Sigmoid colon (tissue), 4 donors: ENCODE measurements at regions not wholly inside any gene's neighbourhood (a gene's known extent, or its start where the extent isn't known, plus 50 kb on each side); places are given as distances from the start of the nearest gene placed in this dataset.

Experiments
- EP300 ChIP-seq, 4 donors: sonication (generic); formaldehyde crosslinking; IDR thresholded peaks; one replicate each; pipeline ENCODE4 v1.6.1; 2017; ENCODE audit warnings: antibody characterized with exemption in 4 of 4
- TF ChIP-seq, protein P1 (sequence below), 4 experiments: fragments of 450-650 bp in 3 of 4; fragments of 200-600 bp in 1 of 4; IDR thresholded peaks; one replicate each; pipeline ENCODE4 v1.5.1; 2016 to 2019; ENCODE audit warnings: antibody characterized with exemption in 4 of 4, mild to moderate bottlenecking in 3 of 4, moderate library complexity in 2 of 4

DNA sequence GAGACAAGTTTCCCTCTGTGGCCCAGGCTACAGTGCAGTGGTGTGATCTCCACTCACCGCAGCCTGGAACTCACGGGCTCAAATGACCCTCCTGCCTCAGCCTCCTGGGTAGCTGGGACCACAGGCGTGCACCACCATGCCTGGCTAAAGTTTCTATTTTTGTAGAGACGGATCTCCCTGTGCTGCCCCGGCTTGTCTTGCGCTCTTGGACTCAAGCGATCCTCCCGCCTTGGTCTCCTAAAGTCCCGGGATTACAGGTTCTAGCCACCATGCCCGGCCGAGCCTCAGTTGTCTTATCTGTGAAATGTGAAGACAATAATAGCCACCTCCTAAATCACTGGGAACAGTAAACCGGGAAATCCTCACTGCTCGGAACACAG lies 88.1 kb downstream of the FOXL3 start:
- TF ChIP-seq, protein P1, sequence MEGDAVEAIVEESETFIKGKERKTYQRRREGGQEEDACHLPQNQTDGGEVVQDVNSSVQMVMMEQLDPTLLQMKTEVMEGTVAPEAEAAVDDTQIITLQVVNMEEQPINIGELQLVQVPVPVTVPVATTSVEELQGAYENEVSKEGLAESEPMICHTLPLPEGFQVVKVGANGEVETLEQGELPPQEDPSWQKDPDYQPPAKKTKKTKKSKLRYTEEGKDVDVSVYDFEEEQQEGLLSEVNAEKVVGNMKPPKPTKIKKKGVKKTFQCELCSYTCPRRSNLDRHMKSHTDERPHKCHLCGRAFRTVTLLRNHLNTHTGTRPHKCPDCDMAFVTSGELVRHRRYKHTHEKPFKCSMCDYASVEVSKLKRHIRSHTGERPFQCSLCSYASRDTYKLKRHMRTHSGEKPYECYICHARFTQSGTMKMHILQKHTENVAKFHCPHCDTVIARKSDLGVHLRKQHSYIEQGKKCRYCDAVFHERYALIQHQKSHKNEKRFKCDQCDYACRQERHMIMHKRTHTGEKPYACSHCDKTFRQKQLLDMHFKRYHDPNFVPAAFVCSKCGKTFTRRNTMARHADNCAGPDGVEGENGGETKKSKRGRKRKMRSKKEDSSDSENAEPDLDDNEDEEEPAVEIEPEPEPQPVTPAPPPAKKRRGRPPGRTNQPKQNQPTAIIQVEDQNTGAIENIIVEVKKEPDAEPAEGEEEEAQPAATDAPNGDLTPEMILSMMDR (IDR thresholded peaks at IDR 0.05) = no peak
- TF ChIP-seq EP300 (IDR thresholded peaks at IDR 0.05) = no peak
